Keratinocyte (primary cell): ENCODE measurements at regions not wholly inside any gene's neighbourhood (a gene's known extent, or its start where the extent isn't known, plus 50 kb on each side); places are given as distances from the start of the nearest gene placed in this dataset.

Source experiments
- DNase-seq: peaks from one replicate; pipeline ENCODE4 v3.0.0-alpha.2; 2011; ENCODE audit warnings: low read depth, missing footprints, low spot score
- FAIRE-seq: peaks from 2 replicates; lab custom pipeline; 2011; peaks lifted over from hg19 to GRCh38; lab: Jason Lieb, UNC
- H2AFZ ChIP-seq: 2 replicates; pipeline ENCODE4 v1.6.0; 2012; ENCODE audit warnings: low read length, control low read depth, inconsistent platforms; ENCODE audit not compliant: control insufficient read depth
- H3K27ac ChIP-seq: 2 replicates; pipeline ENCODE4 v1.5.1; 2011; ENCODE audit warnings: low read length; ENCODE audit not compliant: control insufficient read depth, insufficient read depth
- H3K27me3 ChIP-seq: 3 replicates; pipeline ENCODE4 v1.6.0; 2011; ENCODE audit warnings: low read length; ENCODE audit not compliant: control insufficient read depth, insufficient read depth; ENCODE audit errors: extremely low read depth
- H3K36me3 ChIP-seq, 2 experiments: 2 replicates in 1 of 2; 3 replicates in 1 of 2; pipeline ENCODE4 v1.5.1; 2011; ENCODE audit warnings: low read length in 2 of 2, mild to moderate bottlenecking in 1 of 2; ENCODE audit not compliant: control insufficient read depth in 2 of 2, insufficient read depth in 2 of 2; ENCODE audit errors: extremely low read depth in 1 of 2
- H3K4me1 ChIP-seq: 3 replicates; pipeline ENCODE4 v1.5.1; 2011; ENCODE audit warnings: low read length; ENCODE audit not compliant: control insufficient read depth, insufficient read depth; ENCODE audit errors: extremely low read depth
- H3K4me2 ChIP-seq: 3 replicates; pipeline ENCODE4 v1.6.0; 2011; ENCODE audit warnings: low read depth, low read length; ENCODE audit not compliant: control insufficient read depth, insufficient read depth; ENCODE audit errors: extremely low read depth
- H3K4me3 ChIP-seq, 3 experiments: fragments of 200-600 bp in 1 of 3; sonication (generic) in 1 of 3; 2 replicates in 2 of 3; 3 replicates in 1 of 3; pipeline ENCODE4 v1.5.1; 2011 to 2016; ENCODE audit warnings: low read length in 3 of 3, mild to moderate bottlenecking in 3 of 3, control low read depth in 2 of 3, inconsistent platforms in 1 of 3, low read depth in 1 of 3, mixed read lengths in 1 of 3, mixed run types in 1 of 3, moderate library complexity in 1 of 3; ENCODE audit not compliant: control insufficient read depth in 2 of 3, insufficient read depth in 2 of 3; ENCODE audit errors: extremely low read depth in 1 of 3
- H3K79me2 ChIP-seq: 2 replicates; pipeline ENCODE4 v1.6.0; 2012; ENCODE audit warnings: low read length; ENCODE audit not compliant: control insufficient read depth, insufficient read depth
- H3K9ac ChIP-seq: 3 replicates; pipeline ENCODE4 v1.6.0; 2011; ENCODE audit warnings: low read length; ENCODE audit not compliant: control insufficient read depth, insufficient read depth; ENCODE audit errors: extremely low read depth
- H3K9me1 ChIP-seq: 3 replicates; pipeline ENCODE4 v1.6.0; 2011; ENCODE audit warnings: low read length; ENCODE audit not compliant: control insufficient read depth, insufficient read depth; ENCODE audit errors: extremely low read depth
- H3K9me3 ChIP-seq: 2 replicates; pipeline ENCODE4 v1.5.1; 2012; ENCODE audit warnings: low read depth, low read length; ENCODE audit not compliant: control insufficient read depth
- H4K20me1 ChIP-seq: 3 replicates; pipeline ENCODE4 v1.6.0; 2011; ENCODE audit warnings: low read length; ENCODE audit not compliant: control insufficient read depth, insufficient read depth; ENCODE audit errors: extremely low read depth
- CTCF ChIP-seq, 3 experiments: IDR thresholded peaks in 1 of 3; conservative IDR thresholded peaks in 1 of 3; optimal IDR thresholded peaks in 1 of 3; 2 replicates in 2 of 3; 3 replicates in 1 of 3; pipeline versions ENCODE3 to v1.5.1; 2011; ENCODE audit warnings: low read length in 3 of 3, mild to moderate bottlenecking in 3 of 3, moderate library complexity in 2 of 3, control low read depth in 1 of 3, inconsistent platforms in 1 of 3; ENCODE audit not compliant: insufficient read depth in 2 of 3; ENCODE audit errors: extremely low read depth in 1 of 3
- EZH2 ChIP-seq: IDR thresholded peaks from one replicate; pipeline ENCODE4 v1.6.1; 2012; ENCODE audit warnings: inconsistent platforms, mild to moderate bottlenecking, low read length, moderate library complexity
- dilution Hi-C: fragments of 300-500 bp; cut with MboI; formaldehyde crosslinking; loops from one replicate; pipeline ENCODE4 v1.7.0; 2020; ENCODE audit warnings: low sequenced_read_pairs; ENCODE audit not compliant: extremely low pct_ligation_motif_present

DNA sequence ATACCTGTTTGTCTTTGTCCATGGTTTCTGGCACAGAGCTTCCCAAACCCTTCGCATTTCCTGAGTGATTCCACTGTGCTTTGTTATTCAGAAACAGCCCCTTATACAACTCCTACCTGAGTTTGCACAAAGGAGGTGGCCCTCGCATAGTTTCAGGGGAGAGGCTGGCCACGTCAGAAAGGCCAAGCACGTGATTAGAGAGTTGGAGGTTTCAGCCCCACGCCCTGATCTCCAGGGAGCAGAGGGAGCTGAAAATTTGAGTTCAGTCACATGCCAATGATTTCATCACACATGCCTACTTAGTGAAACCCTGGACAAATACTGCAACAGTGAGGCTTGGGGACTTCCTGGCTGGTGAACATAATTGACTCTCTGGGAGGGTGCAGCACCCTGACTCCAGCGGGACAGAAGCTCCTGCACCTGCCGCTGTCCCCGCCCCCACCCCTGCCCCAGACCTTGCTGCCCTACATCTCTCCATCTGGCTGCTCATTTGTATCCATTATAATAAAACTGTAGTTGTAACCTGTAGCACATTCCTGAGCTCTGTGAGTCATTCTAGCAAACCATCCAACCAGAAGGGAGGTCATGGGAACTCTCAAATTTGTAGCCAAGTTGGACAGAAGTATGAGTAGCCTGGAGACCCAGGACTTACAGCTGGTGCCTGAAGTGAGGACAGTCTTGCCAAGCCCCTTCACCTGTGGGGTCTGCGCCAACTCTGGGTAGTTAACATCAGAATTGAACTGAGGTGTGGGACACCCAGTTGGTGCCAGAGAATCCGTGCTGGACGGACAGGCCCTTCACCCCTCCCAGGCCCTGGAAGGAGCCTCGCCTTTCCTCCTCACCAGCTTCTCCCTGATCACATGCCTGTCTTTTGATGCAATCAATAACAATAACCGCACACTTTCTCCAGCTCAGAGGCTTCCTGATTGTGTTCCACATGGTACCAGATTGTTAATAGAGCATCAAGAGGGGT is 224.3 kb downstream of the ANAPC1 start:
- TF ChIP-seq EZH2, result no peak
- TF ChIP-seq CTCF (optimal IDR thresholded peaks at IDR 0.05 in 1 of 3, IDR thresholded peaks at IDR 0.05 in 1 of 3, conservative IDR thresholded peaks at IDR 0.05 in 1 of 3; ENCODE audit: extremely low read depth in 1 of 3, insufficient read depth in 2 of 3, low read length in 3 of 3), result no peak
- H3K36me3 ChIP-seq, result no peaks in the 10 kb centered on the region
- FAIRE-seq (peak; percentile 93), DNase-seq (peak; percentile 75)
- peak overlapping the region; percentile 74 for H3K9ac ChIP-seq
- H3K79me2 ChIP-seq, result no peaks in the 10 kb centered on the region
- H2AFZ ChIP-seq, result peak overlapping the region; percentile 46
- H3K9me1 ChIP-seq, result peaks cover 2% of the 10 kb centered on the region
- no peaks in the 10 kb centered on the region for H3K27me3 ChIP-seq
- H4K20me1 ChIP-seq, result no peaks in the 10 kb centered on the region
- H3K4me3 ChIP-seq, result no peak overlapping the region
- no peaks in the 10 kb centered on the region for H3K9me3 ChIP-seq
- dilution Hi-C loops, result no loop called here
- H3K4me2 ChIP-seq, result peak overlapping the region; percentile 77
- H3K4me1 ChIP-seq, result peaks cover 39% of the 10 kb centered on the region
- peak overlapping the region; percentile 96 for H3K27ac ChIP-seq

GRCh38 chr2:111660811-111661210 is 223.2 kb downstream of the ANAPC1 start:
- Histone ChIP-seq H3K79me2 (no peaks in the 10 kb centered on the region), H2AFZ (no peak overlapping the region), H3K27me3 (no peaks in the 10 kb centered on the region), H3K9me3 (no peaks in the 10 kb centered on the region), H3K9me1 (peaks cover 2% of the 10 kb centered on the region), H3K4me1 (peaks cover 39% of the 10 kb centered on the region), H3K4me3 (no peak overlapping the region), H3K4me2 (no peak overlapping the region), H3K36me3 (no peaks in the 10 kb centered on the region), H3K27ac (peak overlapping the region; percentile 10), H3K9ac (no peak overlapping the region), H4K20me1 (no peaks in the 10 kb centered on the region)
- dilution Hi-C loops, result no loop called here
- no peak for DNase-seq
- no peak for FAIRE-seq
- TF ChIP-seq CTCF (optimal IDR thresholded peaks at IDR 0.05 in 1 of 3, IDR thresholded peaks at IDR 0.05 in 1 of 3, conservative IDR thresholded peaks at IDR 0.05 in 1 of 3; ENCODE audit: extremely low read depth in 1 of 3, insufficient read depth in 2 of 3, low read length in 3 of 3) (no peak), EZH2 (no peak)
